Mesenteric fat pad (tissue), 1 donor: ENCODE measurements at regions not wholly inside any gene's neighbourhood (a gene's known extent, or its start where the extent isn't known, plus 50 kb on each side); places are given as distances from the start of the nearest gene placed in this dataset.
"Not testable (repeated sequence)": the region's sequence is repeated elsewhere in the genome, so short reads cannot be mapped to it uniquely, and the experiment has no call there.

Experiments used
- DNase-seq: peaks from one replicate; pipeline ENCODE4 v3.0.0-alpha.2; 2020; ENCODE audit warnings: low spot score
- donor health status: DM: yes; HTN: yes; CAD: no.

- no peak for DNase-seq
Observed at GRCh38 chr4:72942565-72942964, 127.0 kb downstream of the COX18 start.

- DNase-seq: no peak
Observed at GRCh38 chr4:72938516-72938915, 131.0 kb downstream of the COX18 start.

GRCh38 chr4:72935462-72935861 lies 134.1 kb downstream of the COX18 start:
- DNase-seq: no peak

- no peak for DNase-seq
Observed at GRCh38 chr4:72933029-72933428, 136.5 kb downstream of the COX18 start.

- DNase-seq: no peak
Observed at GRCh38 chr4:72931346-72931745, 138.2 kb downstream of the COX18 start.

- not testable (repeated sequence) for DNase-seq
Observed at GRCh38 chr4:72929596-72930274, 139.8 kb downstream of the COX18 start.

GRCh38 chr4:72924814-72925213 lies 144.7 kb downstream of the COX18 start:
- no peak for DNase-seq

GRCh38 chr4:72919937-72920336 lies 149.6 kb downstream of the COX18 start:
- DNase-seq: no peak

GRCh38 chr4:72919464-72919863 lies 150.1 kb downstream of the COX18 start:
- DNase-seq: no peak

- DNase-seq: no peak
Observed at GRCh38 chr4:72918362-72918761, 151.2 kb downstream of the COX18 start.

GRCh38 chr4:72911316-72911715 lies 158.2 kb downstream of the COX18 start:
- no peak for DNase-seq

- no peak for DNase-seq
Observed at GRCh38 chr4:72909461-72909860, 160.1 kb downstream of the COX18 start.

- no peak for DNase-seq
Observed at GRCh38 chr4:72902354-72902753, 167.2 kb downstream of the COX18 start.

- no peak for DNase-seq
Observed at GRCh38 chr4:72901553-72901952, 168.0 kb downstream of the COX18 start.

GRCh38 chr4:72900952-72901351 lies 168.6 kb downstream of the COX18 start:
- no peak for DNase-seq

GRCh38 chr4:72899621-72900020 lies 169.9 kb downstream of the COX18 start:
- no peak for DNase-seq

- DNase-seq: no peak
Observed at GRCh38 chr4:72899214-72899613, 170.3 kb downstream of the COX18 start.

- no peak for DNase-seq
Observed at GRCh38 chr4:72896515-72896914, 173.0 kb downstream of the COX18 start.

- no peak for DNase-seq
Observed at GRCh38 chr4:72895408-72895807, 174.1 kb downstream of the COX18 start.

- DNase-seq: no peak
Observed at GRCh38 chr4:72893354-72894066, 176.0 kb downstream of the COX18 start.

- DNase-seq: no peak
Observed at GRCh38 chr4:72888331-72888730, 181.2 kb downstream of the COX18 start.

GRCh38 chr4:72887152-72887551 lies 182.4 kb downstream of the COX18 start:
- DNase-seq: no peak

GRCh38 chr4:72886602-72887001 lies 182.9 kb downstream of the COX18 start:
- DNase-seq: no peak
